ENCODE measurements at regions not wholly inside any gene's neighbourhood (a gene's known extent, or its start where the extent isn't known, plus 50 kb on each side); places are given as distances from the start of the nearest gene placed in this dataset.
"Not testable (repeated sequence)": the region's sequence is repeated elsewhere in the genome, so short reads cannot be mapped to it uniquely, and the experiment has no call there.

DNA sequence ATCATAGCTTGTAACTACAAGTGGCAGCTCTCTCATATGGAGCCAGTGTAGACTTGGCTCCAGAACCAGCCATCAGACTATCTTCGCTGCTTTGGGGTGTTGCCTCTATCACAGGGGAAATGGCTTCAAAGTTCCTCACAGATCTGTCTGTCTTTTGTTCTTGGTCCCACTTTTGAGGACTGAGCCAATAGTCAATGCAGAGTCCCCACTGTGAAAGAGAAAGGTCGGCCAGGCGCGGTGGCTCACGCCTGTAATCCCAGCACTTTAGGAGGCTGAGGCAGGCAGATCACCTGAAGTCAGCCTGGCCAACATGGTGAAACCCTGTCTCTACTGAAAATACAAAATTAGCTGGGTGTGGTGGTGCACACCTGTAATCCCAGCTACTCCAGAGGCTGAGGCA is 86.9 kb upstream of the FZD7 start:
- intact Hi-C loops (cut with DNase I, micrococcal nuclease); ATAC-seq; DNase-seq: not testable (repeated sequence)

DNA sequence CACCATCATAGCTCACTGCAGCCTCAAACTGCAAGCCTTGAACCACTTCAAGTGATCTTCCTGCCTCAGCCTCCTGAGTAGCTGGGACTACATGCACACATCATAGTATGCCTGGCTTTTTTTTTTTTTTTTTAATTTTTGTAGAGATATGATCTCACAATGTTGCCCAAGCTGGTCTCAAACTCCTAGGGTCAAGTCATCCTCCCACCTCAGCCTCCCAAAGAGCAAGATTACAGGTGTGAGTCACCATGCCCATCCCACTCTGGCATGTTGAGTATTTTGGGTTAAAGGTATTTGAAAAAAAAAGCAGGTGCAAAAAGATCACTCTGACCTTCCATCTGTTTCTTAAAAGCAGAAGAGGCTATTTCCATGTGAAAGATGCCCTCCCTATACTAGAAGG is 86.4 kb upstream of the FZD7 start:
- intact Hi-C loops (cut with DNase I, micrococcal nuclease): no loop called here
- ATAC-seq (no peak), DNase-seq (no peak)

DNA sequence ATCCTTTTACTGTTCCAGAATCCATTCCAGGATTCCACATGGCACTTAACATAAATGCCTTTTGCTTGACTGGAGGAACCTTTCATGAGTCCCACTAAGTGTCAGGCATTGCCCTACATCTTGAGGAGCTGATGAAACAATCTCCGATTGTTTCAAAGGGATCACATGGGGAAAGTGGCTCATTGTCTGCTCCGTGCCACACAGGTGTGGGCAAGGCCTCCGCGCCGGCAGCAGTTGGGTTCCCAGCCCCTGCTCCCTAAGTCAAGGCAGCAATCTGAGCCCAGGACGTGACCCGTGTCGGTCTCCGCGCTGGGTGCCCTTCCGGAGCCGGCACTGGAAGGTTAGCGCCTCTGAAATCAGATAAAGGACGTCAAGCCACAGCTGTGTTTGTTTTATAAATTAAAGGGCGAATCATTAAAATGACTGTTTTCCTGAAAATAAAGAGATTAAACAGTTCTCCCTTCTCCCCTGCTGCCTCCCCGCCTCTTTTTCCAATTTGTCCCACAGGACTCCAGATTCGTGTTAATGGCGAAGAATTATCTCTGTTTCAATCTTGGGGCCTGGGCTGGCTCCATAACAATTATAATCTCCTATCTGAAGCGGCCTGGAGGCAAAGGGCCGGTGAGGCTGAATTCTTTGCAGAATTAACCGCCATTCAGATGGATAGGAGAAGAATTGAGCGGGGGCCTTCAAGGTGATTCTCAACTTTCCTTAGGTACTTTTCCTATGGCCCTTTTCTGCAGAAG is 84.3 kb upstream of the FZD7 start:
- no peak for DNase-seq
- intact Hi-C loops (cut with DNase I, micrococcal nuclease): no loop called here
- no peak for ATAC-seq

DNA sequence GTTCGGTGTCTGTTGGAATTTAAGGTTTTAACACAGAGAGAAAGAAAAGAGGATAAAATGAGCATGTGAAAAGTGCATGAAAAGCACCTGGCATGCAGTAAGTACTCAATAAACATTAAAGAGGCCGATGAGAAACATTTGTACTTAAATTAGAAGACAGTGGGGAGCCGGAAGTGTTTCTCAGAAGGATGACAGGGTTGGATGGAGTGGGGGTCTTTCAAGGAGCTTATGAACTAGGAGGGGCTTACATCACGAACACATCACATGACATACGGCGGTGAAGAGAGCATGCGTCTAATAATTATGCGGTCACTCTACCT is 83.8 kb upstream of the FZD7 start:
- ATAC-seq (no peak), DNase-seq (no peak)
- intact Hi-C loops (cut with DNase I, micrococcal nuclease): no loop called here

DNA sequence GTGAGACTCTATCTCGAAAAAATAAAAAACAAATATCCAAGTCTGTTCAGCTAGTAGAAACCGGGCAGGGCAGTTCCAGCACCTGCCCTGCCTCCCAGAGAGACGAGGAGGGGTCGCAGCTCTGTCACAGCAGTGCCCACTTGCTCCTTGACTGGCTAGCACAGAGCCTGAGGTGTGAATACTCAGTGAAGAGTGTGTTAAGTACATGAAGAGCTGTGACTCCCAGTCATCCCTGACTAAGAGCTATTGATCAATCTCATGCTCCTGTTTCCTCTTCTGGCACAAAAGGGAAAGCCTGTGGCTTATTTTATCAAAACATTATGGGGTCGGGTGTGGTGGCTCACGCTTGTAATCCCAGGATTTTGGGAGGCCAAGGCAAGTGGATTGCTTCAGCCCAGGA is 83.0 kb upstream of the FZD7 start:
- DNase-seq (no peak), ATAC-seq (no peak)
- intact Hi-C loops (cut with DNase I, micrococcal nuclease): no loop called here

DNA sequence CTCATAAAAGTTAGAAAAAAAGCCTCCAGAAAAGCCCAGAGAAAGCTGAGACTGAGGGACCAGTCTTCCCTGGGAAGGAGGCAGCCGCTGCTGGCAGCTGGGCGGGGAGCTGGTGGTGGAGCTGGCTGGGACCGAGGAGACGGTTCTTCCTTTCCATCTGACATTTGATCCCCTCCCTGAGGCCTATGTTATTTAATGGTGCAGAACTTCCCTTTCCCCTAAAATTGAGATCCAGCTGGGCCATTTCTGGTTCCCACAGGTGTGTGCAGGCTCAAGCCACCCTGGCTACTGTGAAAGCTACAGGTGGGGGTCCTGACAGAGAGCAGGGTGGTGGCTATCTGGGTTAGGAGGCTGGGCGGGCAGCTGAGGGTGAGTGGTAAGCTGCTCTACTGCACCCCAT is 81.5 kb upstream of the FZD7 start:
- intact Hi-C loops (cut with DNase I, micrococcal nuclease): no loop called here
- no peak for ATAC-seq
- DNase-seq: no peak

DNA sequence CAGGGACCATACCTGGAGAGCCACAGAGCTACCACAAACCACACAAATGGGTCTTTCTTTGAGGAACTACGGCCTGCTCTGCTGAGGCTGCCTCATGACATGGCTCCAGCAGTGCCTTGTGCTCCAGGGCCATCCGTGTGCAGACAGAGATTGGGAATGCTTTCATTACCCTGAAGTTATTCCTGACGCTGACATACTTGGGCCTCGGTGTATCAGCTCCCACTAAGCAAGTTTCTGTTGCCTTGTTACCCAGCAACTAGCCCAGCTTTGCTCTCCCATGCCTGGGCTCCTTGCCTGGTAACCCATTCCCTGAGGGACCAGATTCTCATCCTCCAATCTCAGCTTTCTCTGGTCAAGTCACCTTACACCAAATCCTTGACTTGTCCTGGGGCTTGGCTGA is 80.3 kb upstream of the FZD7 start:
- DNase-seq (no peak), ATAC-seq (no peak)

DNA sequence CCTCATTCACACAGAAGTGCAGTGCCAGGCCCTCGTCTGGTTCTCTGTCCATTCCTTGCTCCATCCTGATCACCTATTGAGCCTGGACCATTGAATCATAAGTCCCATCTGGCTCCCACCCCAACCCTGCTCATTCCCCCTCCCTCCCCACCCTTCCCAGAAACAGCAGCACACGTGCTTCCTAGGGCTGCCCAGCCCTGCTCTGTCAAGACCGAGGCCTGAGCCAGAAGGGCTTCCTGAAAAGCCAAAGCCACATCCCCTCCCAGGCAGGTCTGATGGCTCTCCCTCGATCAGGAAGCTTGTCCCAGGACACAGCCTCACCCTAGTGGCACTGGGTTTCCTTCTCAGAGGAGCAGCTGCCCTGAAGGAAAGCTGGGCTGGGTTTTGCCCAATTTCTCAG is 79.8 kb upstream of the FZD7 start:
- DNase-seq (no peak), ATAC-seq (no peak)
- intact Hi-C loops (cut with DNase I, micrococcal nuclease): no loop called here

More for the DNA sequence above, 80.3 kb upstream of the FZD7 start:
- intact Hi-C loops (cut with DNase I, micrococcal nuclease): no loop called here

DNA sequence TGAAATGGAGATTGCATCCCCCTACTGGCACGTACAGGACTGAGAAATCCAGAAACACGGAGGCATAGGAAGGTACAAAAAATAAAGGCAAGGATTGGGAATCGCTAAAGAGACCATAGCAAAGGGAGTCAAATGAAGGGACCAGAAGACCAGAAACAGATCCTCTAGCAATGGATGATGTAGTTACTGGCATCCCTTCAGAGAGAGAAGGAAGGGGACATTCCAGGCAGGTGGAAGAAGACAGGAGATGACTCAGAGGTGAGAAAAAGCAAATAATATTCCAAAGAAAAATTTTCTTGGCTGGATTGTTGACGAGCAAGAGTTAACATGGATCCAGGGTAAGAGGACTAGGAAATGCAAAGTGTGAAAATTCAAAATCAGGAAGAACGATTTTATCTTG is 78.4 kb upstream of the FZD7 start:
- ATAC-seq: no peak
- DNase-seq: no peak
- intact Hi-C loops (cut with DNase I, micrococcal nuclease): no loop called here

DNA sequence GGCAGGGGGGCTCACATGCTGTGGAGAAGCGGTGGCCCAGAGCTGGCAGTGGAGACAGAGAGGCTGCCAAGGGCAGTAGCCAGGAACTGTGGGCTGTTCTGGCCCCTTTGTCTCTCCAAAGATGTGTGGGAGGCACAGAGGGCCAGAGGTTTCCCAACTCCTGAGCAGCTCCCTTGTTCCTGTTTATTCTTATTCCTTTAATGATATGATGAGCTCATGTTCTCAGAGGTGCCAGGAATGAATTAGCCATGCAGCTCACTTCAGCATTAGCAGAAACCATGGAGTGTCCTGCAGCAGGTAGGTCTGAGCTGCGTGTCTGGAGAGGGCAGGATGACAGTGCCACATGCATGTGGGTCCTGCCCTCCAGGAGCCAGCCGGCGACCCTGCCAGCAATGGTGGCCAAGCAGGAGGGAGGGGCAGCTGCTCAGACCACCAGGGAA is 77.9 kb upstream of the FZD7 start:
- DNase-seq (no peak), ATAC-seq (no peak)
- intact Hi-C loops (cut with DNase I, micrococcal nuclease): no loop called here

DNA sequence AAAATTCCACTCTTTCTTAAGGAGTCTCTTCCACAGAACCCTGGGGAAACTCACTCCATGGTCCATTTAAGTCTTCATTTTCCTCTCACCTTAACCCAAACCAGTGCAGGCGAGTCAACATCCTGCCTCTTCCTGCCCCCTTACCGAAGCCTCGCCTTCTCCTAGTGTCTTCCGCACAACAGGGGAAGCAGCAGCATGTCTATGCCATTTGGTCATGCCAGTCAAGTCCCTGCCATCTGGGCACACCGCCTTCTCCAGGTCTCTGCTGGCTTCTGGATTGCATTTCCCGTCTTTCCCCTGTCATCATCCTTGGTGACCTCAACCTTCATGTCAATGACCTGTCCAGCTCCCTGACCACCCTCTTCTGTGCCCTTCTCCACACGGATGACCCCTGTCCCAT is 77.3 kb upstream of the FZD7 start:
- DNase-seq (no peak), ATAC-seq (no peak)
- intact Hi-C loops (cut with DNase I, micrococcal nuclease): no loop called here

DNA sequence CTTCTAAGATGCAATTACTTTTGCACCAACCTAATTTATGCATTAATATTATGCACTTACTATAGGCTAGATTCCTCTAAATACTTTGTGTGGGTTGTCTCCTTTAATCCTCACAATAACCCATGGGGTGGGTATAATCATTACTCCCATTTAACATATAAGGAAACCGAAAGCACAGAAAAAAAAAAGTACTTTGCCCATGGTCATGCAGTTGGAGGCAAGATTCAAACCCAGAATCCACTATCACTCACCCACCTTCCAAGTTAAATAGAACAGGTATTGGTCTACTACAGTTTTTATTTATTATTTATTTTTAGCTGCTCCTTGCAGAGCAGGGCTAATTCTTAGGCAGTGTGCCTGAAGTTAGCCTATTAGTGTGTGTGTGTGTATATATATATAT is 76.6 kb upstream of the FZD7 start:
- intact Hi-C loops (cut with DNase I, micrococcal nuclease): no loop called here
- ATAC-seq: no peak
- DNase-seq: no peak

DNA sequence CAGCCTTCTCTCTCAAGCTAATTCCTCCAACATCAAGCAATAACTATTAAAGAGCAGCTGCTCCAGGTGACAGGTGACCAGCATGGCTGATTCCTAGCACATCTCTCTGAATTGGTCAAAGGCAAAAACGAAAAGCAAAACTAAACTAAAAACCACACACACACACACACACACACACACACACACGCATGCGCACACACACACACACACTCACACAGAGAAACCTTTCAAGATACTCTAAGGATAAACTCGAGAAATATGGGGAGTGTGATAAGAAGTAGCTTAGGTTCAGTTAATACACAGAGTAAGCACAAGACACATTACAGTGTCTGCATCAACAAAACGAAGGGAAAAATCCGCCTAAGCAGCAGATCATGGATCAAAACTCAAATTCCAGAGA is 74.5 kb upstream of the FZD7 start:
- no peak for DNase-seq
- ATAC-seq: no peak
- intact Hi-C loops (cut with DNase I, micrococcal nuclease): no loop called here

DNA sequence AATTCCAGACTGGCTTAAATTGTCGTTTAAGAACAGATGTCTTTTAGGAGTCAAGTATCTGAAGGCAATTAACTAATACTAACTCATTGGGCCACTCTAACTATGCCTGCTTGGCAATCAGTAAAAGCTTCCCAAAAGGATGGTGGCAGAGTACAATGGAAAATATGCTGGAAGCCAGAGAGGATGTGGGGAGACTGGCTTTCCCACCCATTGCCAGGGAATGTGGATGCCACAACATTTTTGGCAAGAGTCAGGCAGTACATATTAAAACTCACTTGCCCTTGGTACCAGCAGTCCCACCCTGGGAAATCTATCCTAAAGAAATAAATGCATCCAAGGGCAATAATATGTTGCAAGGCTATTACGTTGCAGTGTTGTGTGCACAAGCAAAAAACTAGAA is 74.0 kb upstream of the FZD7 start:
- DNase-seq: no peak
- intact Hi-C loops (cut with DNase I, micrococcal nuclease): no loop called here

DNA sequence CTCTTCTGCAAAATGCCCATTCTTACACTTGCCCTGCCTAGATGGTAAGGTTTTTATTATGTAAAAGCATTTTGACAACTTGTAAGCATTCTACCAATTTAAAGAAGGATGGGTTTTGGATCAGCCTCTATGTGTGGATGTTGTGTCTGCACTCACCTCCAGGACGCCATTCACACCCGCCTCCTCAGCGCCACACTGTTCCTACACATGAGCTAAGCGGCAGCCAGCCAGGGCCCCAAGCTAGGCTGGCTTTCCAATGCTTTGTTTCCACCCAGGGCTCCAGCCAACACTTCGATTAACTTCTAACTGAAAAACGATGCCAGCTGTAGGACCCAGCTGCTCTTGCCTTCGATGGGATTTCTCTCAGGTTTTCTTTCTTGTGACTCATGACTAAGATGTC is 73.3 kb upstream of the FZD7 start:
- intact Hi-C loops (cut with DNase I, micrococcal nuclease): no loop called here
- DNase-seq: no peak
- no peak for ATAC-seq

More for the DNA sequence above, 74.0 kb upstream of the FZD7 start:
- no peak for ATAC-seq

DNA sequence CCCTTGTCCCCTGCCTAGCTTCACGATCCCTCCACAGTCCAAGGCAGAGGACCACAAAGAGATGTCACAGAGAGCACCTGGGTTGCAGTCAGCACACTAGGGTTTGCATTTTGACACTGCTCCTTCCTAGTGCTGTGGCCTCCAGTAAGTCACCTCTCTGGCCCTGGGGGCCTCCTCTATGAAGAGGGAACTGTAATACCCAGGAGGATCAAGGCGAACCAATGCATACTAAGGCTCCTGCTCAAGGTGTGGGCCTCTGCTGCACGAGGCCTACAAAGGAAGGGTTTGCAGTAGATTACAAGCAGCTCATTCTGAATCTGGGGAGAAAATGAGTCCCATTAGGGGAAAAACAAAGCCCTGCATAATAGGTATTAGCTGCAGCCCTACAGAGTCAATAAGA is 72.3 kb upstream of the FZD7 start:
- intact Hi-C loops (cut with DNase I, micrococcal nuclease): no loop called here
- DNase-seq (no peak), ATAC-seq (no peak)

DNA sequence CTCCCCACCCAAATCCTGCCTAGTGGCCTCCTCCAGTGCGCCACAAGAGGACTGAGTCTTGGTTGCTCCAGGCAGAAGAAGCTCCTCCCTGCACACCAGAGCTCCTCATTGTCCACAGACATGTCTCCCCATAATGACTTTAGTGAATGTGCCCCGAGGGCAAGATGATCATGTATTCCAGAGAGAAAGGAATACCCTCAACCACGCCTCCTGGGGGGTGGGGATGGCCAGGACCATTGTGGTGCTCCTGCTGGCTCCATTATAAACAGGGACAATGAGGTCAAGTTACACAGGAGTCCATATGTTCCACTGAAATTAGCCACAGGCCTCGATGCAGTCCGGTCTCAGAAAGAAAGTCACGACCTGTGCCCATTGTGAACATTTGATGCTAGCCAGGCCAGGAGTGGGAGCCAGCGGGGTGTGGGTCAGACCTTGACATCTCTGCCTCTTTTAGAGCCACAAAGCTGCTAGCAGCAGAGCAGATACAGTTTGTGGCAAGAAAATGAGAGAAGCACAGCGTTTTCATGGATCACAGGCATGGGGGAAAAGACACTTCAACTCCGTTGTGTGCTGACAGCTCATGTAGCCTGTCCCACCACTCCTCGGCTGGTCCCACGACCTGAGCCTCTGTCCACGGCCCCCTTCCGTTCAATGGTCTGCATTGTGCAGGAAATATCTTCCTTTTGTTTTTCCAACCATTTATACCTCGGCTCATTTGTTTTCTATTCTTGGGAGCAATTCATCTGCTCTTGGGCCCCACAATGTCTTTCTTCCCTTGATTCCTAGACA is 70.7 kb upstream of the FZD7 start:
- intact Hi-C loops (cut with DNase I, micrococcal nuclease): no loop called here
- DNase-seq (no peak), ATAC-seq (no peak)

DNA sequence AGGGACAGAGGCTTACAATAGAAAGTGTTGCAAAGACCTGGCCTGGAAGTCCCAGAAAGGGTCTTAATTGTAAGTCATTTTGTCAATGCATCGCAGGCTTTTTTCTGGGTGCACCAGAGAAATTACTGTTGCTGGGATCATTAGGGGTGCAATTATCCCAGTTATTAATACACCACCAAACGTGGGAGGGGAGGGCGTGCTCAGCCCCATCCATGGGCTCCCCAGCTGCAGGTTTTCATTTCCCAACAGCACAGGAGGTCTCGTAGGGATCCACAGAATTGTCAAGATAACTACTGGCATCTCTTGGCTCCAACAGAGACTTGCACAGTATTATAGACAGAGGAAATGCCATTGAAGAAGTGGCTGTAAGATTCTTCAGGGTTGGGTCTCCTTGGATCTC is 69.6 kb upstream of the FZD7 start:
- intact Hi-C loops (cut with DNase I, micrococcal nuclease): no loop called here
- no peak for DNase-seq
- no peak for ATAC-seq

DNA sequence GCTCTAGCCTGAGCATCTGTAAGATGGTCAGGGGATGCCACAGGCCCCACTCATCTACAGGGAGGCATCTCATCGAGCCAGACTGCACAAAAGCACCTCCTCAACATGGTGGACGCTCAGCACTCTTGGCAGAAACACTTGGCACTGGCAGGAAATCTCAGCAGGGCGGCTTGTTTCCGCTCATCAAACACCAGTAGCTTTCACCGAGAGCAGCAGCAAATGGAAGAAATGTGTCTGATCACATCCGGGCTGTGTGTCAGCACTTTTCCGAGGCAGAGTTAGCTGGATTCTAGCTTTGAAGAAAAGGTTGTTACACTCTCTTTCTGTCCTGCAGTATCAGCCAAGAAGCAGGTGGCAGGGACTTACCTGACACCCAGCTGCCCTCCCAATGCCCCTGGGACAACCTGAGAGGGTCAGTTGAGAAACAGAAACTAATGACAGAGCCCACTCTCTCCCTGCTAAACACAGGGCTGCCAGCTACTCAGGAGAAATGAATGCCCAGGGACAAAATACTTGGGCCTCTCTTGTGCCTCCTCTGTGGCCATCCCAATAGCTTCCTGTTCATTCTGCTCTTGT is 68.9 kb upstream of the FZD7 start:
- ATAC-seq (no peak), DNase-seq (no peak)
- intact Hi-C loops (cut with DNase I, micrococcal nuclease): no loop called here

DNA sequence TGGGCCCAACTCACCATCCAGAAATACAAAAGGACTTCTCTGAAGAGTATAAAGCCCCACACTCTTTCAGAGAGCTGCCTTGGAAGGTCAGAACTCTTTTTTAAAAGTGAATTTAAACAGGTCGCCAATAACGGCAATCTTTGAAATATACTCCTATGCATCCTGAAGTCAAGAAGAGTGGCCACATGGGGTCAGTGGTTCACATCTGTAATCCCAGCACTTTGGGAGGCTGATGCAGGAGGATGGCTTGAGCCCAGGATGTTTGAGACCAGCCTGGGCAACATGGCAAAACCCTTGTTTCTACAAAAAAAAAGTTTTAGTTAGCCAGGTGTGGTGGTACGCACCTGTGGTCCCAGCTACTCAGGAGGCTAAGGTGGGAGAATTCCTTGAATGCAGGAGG is 68.1 kb upstream of the FZD7 start:
- no peak for DNase-seq
- intact Hi-C loops (cut with DNase I, micrococcal nuclease): no loop called here
- ATAC-seq: no peak

Data from left colon (tissue), 2 donors.